Gastrocnemius medialis (tissue), 4 donors: ENCODE measurements at regions not wholly inside any gene's neighbourhood (a gene's known extent, or its start where the extent isn't known, plus 50 kb on each side); places are given as distances from the start of the nearest gene placed in this dataset.

ENCODE experiments used
- ATAC-seq, 2 donors: fragments of 150-250 bp; one replicate each; pipeline ENCODE4 v1.9.1; 2016
- DNase-seq, 2 donors: peaks; one replicate each; pipeline ENCODE4 v3.0.0-alpha.2; 2019
- H3K27ac ChIP-seq, 4 donors: fragments of 200-600 bp; sonication (generic); 1 replicate in 1 of 4; 2 replicates in 3 of 4; pipeline ENCODE4 v1.5.1; 2016 to 2018; ENCODE audit warnings: mild to moderate bottlenecking in 2 of 4, moderate library complexity in 1 of 4
- H3K27me3 ChIP-seq, 3 donors: fragments of 200-600 bp; sonication (generic) in 2 of 3; 1 replicate in 1 of 3; 2 replicates in 2 of 3; pipeline versions ENCODE4 v1.5.1 to v1.6.0; 2016 to 2019; ENCODE audit warnings: mild to moderate bottlenecking in 1 of 3, moderate library complexity in 1 of 3
- H3K36me3 ChIP-seq, 2 donors: fragments of 200-600 bp; sonication (generic) in 1 of 2; one replicate each; pipeline ENCODE4 v1.5.1; 2017 to 2018
- H3K4me1 ChIP-seq, 2 donors: fragments of 200-600 bp; sonication (generic) in 1 of 2; one replicate each; pipeline ENCODE4 v1.5.1; 2016 to 2017; ENCODE audit warnings: mild to moderate bottlenecking in 2 of 2
- H3K4me3 ChIP-seq, 4 donors: fragments of 200-600 bp; sonication (generic) in 3 of 4; 1 replicate in 1 of 4; 2 replicates in 3 of 4; pipeline ENCODE4 v1.5.1; 2016 to 2019; ENCODE audit warnings: mild to moderate bottlenecking in 2 of 4
- H3K9me3 ChIP-seq, 3 donors: fragments of 200-600 bp; sonication (generic) in 2 of 3; 1 replicate in 1 of 3; 2 replicates in 2 of 3; pipeline ENCODE4 v1.5.1; 2016 to 2019
- CTCF ChIP-seq, 5 experiments: fragments of 450-650 bp in 3 of 5; fragments of 200-600 bp in 2 of 5; sonication (generic) in 2 of 5; IDR thresholded peaks in 4 of 5; conservative IDR thresholded peaks in 1 of 5; 1 replicate in 4 of 5; 2 replicates in 1 of 5; pipeline ENCODE4 v1.5.1; 2016 to 2019; ENCODE audit warnings: antibody characterized with exemption in 5 of 5, mild to moderate bottlenecking in 3 of 5, moderate library complexity in 3 of 5
- POLR2A ChIP-seq, 2 donors: fragments of 450-650 bp; IDR thresholded peaks; one replicate each; pipeline ENCODE4 v1.6.1; 2017; ENCODE audit warnings: antibody characterized with exemption in 2 of 2, mild to moderate bottlenecking in 2 of 2, moderate library complexity in 2 of 2
- in situ Hi-C, 4 donors: fragments of 200-750 bp; cut with MboI; loops; one replicate each; pipeline versions ENCODE4 v1.15.0 to v1.8.0; 2017; ENCODE audit warnings: low sequenced_read_pairs in 4 of 4
- intact Hi-C: fragments of 100-400 bp; cut with DNase I; formaldehyde crosslinking; loops from one replicate; pipeline ENCODE4 v1.15.1; 2023; ENCODE audit warnings: low total_unique reads

DNA sequence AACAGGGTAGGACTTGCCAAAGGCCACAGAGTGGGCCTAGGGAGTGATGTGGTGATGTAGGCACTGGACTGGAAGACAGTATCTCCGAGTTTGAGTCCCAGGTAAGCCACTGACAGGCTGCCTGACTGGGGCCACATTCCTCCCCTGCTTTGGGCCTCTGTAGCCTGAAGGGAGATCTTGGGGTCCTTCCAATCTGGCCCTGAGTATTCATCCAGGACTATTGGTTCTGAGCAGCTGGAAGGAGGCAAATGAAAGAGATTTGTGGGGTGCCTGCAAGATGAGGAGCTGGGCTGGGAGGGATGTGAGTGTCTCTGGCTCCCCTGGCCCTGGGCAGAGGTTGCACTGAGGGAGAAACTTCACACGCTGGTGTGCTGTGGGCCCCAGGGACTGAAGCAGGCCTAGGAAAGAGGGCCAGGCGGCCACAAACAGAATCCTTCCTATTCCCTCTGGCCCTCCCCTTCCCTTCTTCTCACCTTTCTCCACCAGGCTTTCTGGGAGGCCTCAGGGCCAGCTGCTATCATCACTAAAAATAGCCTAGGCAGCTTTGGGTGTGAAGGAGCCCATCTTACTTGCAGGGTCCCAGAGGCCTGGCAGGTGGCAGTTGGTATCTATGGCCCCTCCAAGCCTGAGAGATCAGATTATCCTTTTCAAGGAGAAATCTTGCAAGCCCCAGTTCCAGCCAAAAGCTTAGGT, 70.1 kb downstream of the PJA1 start:
- in situ Hi-C loops (loop anchor here in 2 of 4 donors (10.0 to 25.0 kb wide), 2 partner anchors 108 to 120 kb away; no protein-coding TSS in a partner anchor), intact Hi-C loops (loop anchor here (1.0 kb wide), 1 partner anchor 127 kb away; no protein-coding TSS in a partner anchor)
- no peaks in the 10 kb centered on the region for H3K4me1 ChIP-seq
- no peak for DNase-seq
- no peak overlapping the region for H3K4me3 ChIP-seq
- H3K27ac ChIP-seq: no peak overlapping the region
- TF ChIP-seq POLR2A (IDR thresholded peaks at IDR 0.05) (no peak), CTCF (IDR thresholded peaks at IDR 0.05 in 4 of 5, conservative IDR thresholded peaks at IDR 0.05 in 1 of 5) (no peak)
- H3K27me3 ChIP-seq: no peaks in the 10 kb centered on the region
- H3K9me3 ChIP-seq: no peaks in the 10 kb centered on the region
- H3K36me3 ChIP-seq: no peaks in the 10 kb centered on the region
- ATAC-seq: no peak

DNA sequence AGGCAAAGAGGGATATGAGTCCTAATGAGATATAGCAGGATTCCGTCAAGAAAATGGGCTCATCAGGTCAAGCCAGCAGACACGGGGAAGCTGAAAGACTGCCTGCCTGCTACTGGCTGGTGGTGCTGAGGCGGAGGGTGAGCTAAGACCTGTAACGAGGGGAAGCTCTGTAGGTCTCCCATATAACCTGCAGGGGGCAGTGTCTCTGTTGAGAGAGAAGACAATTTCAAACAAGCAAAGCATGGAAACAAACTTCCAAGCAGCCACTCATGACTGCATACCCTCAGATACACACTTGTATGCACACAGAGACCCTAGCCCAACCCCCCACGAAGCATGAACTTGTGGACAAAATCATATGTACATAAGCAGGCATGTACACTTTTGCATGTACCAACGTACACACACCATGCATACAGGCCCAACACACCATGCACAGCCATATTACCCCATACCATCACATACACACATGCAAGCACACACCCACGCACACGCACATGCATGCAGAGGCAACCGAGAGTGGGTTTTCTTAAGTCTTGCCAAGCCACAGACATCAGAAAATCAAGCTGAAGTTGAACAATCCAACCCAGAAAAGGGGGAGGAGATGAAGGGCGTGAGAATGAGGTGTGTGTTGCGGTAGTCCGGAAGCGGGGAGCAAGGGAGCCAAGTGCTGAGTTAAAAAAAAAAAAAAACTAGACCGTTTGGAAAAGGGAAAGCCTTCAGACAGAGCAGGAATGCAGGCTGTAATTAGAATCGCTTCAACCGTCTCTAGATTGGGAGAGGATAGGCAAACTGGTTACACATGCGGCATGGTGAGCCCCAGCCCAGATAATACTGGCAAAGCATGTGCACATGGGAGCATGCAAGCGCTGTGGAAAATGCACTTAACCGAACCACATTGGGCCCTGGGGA, 71.0 kb downstream of the PJA1 start:
- in situ Hi-C loops: loop anchor here in 2 of 4 donors (10.0 to 25.0 kb wide), 2 partner anchors 107 to 121 kb away; no protein-coding TSS in a partner anchor
- intact Hi-C loops: loop anchor here (1.0 kb wide), 1 partner anchor 128 kb away; no protein-coding TSS in a partner anchor
- Histone ChIP-seq H3K27ac (no peak overlapping the region), H3K9me3 (no peaks in the 10 kb centered on the region), H3K4me3 (no peak overlapping the region), H3K27me3 (no peaks in the 10 kb centered on the region), H3K4me1 (no peaks in the 10 kb centered on the region), H3K36me3 (no peaks in the 10 kb centered on the region)
- DNase-seq (peak in 1 of 2 donors; percentile 28), ATAC-seq (peak in 1 of 2 donors; percentile 39)
- TF ChIP-seq CTCF (IDR thresholded peaks at IDR 0.05 in 4 of 5, conservative IDR thresholded peaks at IDR 0.05 in 1 of 5): peak in 4 of 5 experiments; percentile 10 to 56 (median 40)
- TF ChIP-seq POLR2A (IDR thresholded peaks at IDR 0.05): no peak

- no peaks in the 10 kb centered on the region for H3K27me3 ChIP-seq
- H3K4me3 ChIP-seq: no peak overlapping the region
- no peaks in the 10 kb centered on the region for H3K36me3 ChIP-seq
- in situ Hi-C loops (loop anchor here in 2 of 4 donors (10.0 to 25.0 kb wide), 2 partner anchors 103 to 125 kb away; no protein-coding TSS in a partner anchor), intact Hi-C loops (no loop called here)
- no peaks in the 10 kb centered on the region for H3K9me3 ChIP-seq
- H3K27ac ChIP-seq: no peak overlapping the region
- H3K4me1 ChIP-seq: no peaks in the 10 kb centered on the region
- no peak for DNase-seq
- no peak for TF ChIP-seq CTCF (IDR thresholded peaks at IDR 0.05 in 4 of 5, conservative IDR thresholded peaks at IDR 0.05 in 1 of 5)
- TF ChIP-seq POLR2A (IDR thresholded peaks at IDR 0.05): no peak
- ATAC-seq: no peak
These were observed 75.2 kb downstream of the PJA1 start for GRCh38 chrX:69090022-69090421.

- no peaks in the 10 kb centered on the region for H3K36me3 ChIP-seq
- H3K9me3 ChIP-seq: no peaks in the 10 kb centered on the region
- H3K27ac ChIP-seq: no peak overlapping the region
- H3K4me3 ChIP-seq: no peak overlapping the region
- in situ Hi-C loops (loop anchor here in 1 of 4 donors (25.0 kb wide), 1 partner anchor 102 kb away; no protein-coding TSS in a partner anchor), intact Hi-C loops (no loop called here)
- no peaks in the 10 kb centered on the region for H3K27me3 ChIP-seq
- DNase-seq (no peak), ATAC-seq (no peak)
- TF ChIP-seq CTCF (IDR thresholded peaks at IDR 0.05 in 4 of 5, conservative IDR thresholded peaks at IDR 0.05 in 1 of 5): no peak
- no peak for TF ChIP-seq POLR2A (IDR thresholded peaks at IDR 0.05)
- no peaks in the 10 kb centered on the region for H3K4me1 ChIP-seq
These were observed 76.0 kb downstream of the PJA1 start for GRCh38 chrX:69089203-69089602.
